ENCODE measurements at regions not wholly inside any gene's neighbourhood (a gene's known extent, or its start where the extent isn't known, plus 50 kb on each side); places are given as distances from the start of the nearest gene placed in this dataset.

- DNase-seq (ENCODE audit: low read depth), result no peak
- TF ChIP-seq, protein P1, sequence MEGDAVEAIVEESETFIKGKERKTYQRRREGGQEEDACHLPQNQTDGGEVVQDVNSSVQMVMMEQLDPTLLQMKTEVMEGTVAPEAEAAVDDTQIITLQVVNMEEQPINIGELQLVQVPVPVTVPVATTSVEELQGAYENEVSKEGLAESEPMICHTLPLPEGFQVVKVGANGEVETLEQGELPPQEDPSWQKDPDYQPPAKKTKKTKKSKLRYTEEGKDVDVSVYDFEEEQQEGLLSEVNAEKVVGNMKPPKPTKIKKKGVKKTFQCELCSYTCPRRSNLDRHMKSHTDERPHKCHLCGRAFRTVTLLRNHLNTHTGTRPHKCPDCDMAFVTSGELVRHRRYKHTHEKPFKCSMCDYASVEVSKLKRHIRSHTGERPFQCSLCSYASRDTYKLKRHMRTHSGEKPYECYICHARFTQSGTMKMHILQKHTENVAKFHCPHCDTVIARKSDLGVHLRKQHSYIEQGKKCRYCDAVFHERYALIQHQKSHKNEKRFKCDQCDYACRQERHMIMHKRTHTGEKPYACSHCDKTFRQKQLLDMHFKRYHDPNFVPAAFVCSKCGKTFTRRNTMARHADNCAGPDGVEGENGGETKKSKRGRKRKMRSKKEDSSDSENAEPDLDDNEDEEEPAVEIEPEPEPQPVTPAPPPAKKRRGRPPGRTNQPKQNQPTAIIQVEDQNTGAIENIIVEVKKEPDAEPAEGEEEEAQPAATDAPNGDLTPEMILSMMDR (conservative IDR thresholded peaks at IDR 0.05; ENCODE audit: low read depth, low read length), result no peak
- no peak overlapping the region for H3K4me3 ChIP-seq (ENCODE audit: low read depth, low read length)
Measured at GRCh38 chr2:64904413-64905329, 84.5 kb upstream of the SLC1A4 start.

GRCh38 chr2:64905338-64906024, 83.7 kb upstream of the SLC1A4 start:
- no peak for DNase-seq (ENCODE audit: low read depth)
- TF ChIP-seq, protein P1 (conservative IDR thresholded peaks at IDR 0.05; ENCODE audit: low read depth, low read length), result no peak

GRCh38 chr2:64906853-64907536, 82.2 kb upstream of the SLC1A4 start:
- DNase-seq (ENCODE audit: low read depth), result no peak
- TF ChIP-seq, protein P1 (conservative IDR thresholded peaks at IDR 0.05; ENCODE audit: low read depth, low read length), result no peak
- H3K4me3 ChIP-seq (ENCODE audit: low read depth, low read length), result no peak overlapping the region

More at GRCh38 chr2:64905338-64906024, 83.7 kb upstream of the SLC1A4 start:
- no peak overlapping the region for H3K4me3 ChIP-seq (ENCODE audit: low read depth, low read length)

DNA sequence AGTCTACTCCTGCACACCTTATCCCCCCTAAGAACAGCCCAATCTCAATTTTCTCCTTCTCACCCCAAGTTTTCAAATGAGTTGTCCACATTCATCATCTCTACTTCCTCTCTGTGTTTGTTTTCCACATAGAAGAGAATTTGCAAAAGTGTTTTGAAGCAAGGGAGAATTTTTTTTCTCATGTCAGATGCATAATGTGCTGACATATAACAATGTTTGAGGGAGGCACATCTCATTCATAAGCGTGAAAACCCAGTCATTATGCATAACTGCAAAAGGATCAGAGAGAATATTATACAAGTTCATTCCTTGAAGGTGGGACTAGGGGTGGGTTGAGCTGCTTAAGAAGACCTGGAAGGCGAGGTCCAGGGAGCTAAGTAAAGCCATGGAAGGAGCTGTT, 80.8 kb upstream of the SLC1A4 start:
- no peak for DNase-seq (ENCODE audit: low read depth)

DNA sequence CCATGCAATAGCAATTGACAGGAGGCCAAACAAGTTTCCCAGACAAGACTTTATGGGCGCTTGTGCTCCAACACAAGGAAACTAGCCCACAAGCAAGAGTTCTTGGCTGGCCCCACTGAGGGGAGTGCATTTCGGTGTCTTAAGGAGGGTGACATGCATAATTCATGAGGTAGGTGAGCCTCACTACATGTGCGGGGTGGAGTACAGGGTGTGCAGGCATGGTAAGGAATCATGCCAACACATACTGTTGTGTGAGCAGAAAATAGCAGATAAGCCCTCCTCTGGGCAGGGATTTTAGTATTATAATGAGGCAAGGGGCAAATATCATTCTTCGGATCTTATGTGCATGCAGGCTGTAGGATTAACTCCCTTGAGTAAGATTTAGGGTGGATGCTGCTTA, 78.7 kb upstream of the SLC1A4 start:
- TF ChIP-seq, protein P1 (conservative IDR thresholded peaks at IDR 0.05; ENCODE audit: low read depth, low read length), result no peak
- no peak overlapping the region for H3K4me3 ChIP-seq (ENCODE audit: low read depth, low read length)
- no peak for DNase-seq (ENCODE audit: low read depth)

More for the DNA sequence above, 80.8 kb upstream of the SLC1A4 start:
- TF ChIP-seq, protein P1 (conservative IDR thresholded peaks at IDR 0.05; ENCODE audit: low read depth, low read length), result no peak
- H3K4me3 ChIP-seq (ENCODE audit: low read depth, low read length), result no peak overlapping the region

DNA sequence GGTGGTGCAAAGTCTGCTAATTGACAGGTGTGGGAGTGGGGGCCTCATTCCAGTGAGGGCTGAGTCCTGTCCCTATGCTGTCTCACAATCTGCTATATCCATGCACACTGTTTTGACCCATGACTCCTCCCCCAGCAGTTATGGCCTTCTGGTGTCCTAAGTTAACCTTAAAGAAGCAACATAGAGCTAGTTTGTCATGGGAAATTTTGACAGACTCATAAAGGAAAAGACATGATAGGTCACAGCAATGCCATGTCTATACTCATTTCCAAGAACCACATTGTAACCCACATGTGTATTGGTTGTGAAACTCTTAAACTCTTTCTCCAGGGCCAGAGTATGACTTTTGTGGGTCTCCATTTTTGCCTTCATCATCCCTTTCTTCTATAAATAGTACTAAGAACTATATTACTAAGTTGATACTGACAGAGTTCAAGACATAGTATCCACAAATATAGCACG, 78.2 kb upstream of the SLC1A4 start:
- TF ChIP-seq, protein P1 (conservative IDR thresholded peaks at IDR 0.05; ENCODE audit: low read depth, low read length), result no peak
- DNase-seq (ENCODE audit: low read depth), result no peak
- H3K4me3 ChIP-seq (ENCODE audit: low read depth, low read length), result no peak overlapping the region

Measured in epithelial cell of proximal tubule (primary cell).